Type B pancreatic cell (in vitro differentiated cells): ENCODE measurements at regions not wholly inside any gene's neighbourhood (a gene's known extent, or its start where the extent isn't known, plus 50 kb on each side); places are given as distances from the start of the nearest gene placed in this dataset.

Experiments
- DNase-seq: peaks from one replicate; pipeline ENCODE4 v3.0.0; 2021; ENCODE audit warnings: mixed read lengths; ENCODE audit not compliant: unreplicated experiment; ENCODE audit errors: extremely low spot score
- H3K27ac Mint-ChIP-seq: 2 replicates; pipeline ENCODE4 v1.8.0; 2021; ENCODE audit warnings: mild to moderate bottlenecking, mixed read lengths
- H3K27me3 Mint-ChIP-seq: 2 replicates; pipeline ENCODE4 v1.8.0; 2021; ENCODE audit warnings: mixed read lengths
- H3K36me3 Mint-ChIP-seq: 2 replicates; pipeline ENCODE4 v1.8.0; 2021; ENCODE audit warnings: mixed read lengths
- H3K4me1 Mint-ChIP-seq: one replicate; pipeline ENCODE4 v1.8.0; 2021; ENCODE audit warnings: mixed read lengths; ENCODE audit not compliant: unreplicated experiment
- H3K4me3 Mint-ChIP-seq: 2 replicates; pipeline ENCODE4 v1.8.0; 2021; ENCODE audit warnings: mild to moderate bottlenecking, mixed read lengths
- H3K9me3 Mint-ChIP-seq: 2 replicates; pipeline ENCODE4 v1.8.0; 2021; ENCODE audit warnings: mixed read lengths
- TF ChIP-seq, protein P1 (sequence below): fragments of 200-600 bp; sonication (generic); conservative IDR thresholded peaks from 2 replicates; pipeline ENCODE4 v1.5.0; 2021; ENCODE audit warnings: antibody characterized with exemption, mild to moderate bottlenecking

DNA sequence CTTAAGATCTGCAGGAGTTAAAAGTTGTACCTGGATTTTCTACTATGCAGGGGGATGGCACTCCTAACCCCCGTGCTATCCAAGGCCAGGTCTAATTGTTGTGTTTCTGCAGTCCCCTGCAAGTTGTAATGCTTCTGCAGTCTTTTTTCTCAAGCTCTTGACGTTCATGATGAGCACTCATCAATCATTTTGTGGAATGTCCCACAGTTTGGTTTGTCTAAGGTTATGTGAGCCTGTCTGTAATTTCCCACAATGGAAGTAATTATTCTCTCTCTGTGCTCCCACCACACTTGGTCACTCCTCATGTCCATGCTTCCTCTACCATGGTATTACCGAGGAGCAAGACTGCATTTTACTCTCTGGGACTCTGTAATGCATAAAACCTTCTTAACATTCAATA, 107.6 kb upstream of the SSTR4 start:
- DNase-seq = no peak
- no peak overlapping the region for H3K4me3 Mint-ChIP-seq
- H3K9me3 Mint-ChIP-seq = no peaks in the 10 kb centered on the region
- no peak overlapping the region for H3K27ac Mint-ChIP-seq
- H3K36me3 Mint-ChIP-seq = no peaks in the 10 kb centered on the region
- TF ChIP-seq, protein P1, sequence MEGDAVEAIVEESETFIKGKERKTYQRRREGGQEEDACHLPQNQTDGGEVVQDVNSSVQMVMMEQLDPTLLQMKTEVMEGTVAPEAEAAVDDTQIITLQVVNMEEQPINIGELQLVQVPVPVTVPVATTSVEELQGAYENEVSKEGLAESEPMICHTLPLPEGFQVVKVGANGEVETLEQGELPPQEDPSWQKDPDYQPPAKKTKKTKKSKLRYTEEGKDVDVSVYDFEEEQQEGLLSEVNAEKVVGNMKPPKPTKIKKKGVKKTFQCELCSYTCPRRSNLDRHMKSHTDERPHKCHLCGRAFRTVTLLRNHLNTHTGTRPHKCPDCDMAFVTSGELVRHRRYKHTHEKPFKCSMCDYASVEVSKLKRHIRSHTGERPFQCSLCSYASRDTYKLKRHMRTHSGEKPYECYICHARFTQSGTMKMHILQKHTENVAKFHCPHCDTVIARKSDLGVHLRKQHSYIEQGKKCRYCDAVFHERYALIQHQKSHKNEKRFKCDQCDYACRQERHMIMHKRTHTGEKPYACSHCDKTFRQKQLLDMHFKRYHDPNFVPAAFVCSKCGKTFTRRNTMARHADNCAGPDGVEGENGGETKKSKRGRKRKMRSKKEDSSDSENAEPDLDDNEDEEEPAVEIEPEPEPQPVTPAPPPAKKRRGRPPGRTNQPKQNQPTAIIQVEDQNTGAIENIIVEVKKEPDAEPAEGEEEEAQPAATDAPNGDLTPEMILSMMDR = no peak
- H3K4me1 Mint-ChIP-seq = peaks cover 16% of the 10 kb centered on the region
- peaks cover 67% of the 10 kb centered on the region for H3K27me3 Mint-ChIP-seq

DNA sequence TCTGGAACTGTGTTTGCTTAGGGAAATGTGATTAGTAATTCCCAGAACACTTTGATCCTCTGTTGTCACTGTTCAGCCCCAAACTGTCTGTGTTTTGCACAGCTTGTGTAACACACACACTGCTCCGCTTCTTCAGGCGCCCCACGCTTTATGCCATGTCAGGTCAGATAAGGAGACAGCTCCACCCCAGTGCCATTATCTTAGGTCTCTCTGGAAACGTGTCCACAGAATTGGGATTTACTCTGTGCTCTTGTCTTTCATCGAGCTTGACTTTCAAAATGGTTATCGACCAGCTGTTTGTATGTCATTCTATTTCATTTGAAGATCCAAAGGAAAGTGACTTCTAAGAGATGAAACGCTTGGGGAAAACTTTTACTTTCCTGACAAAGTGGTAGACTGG, 106.4 kb upstream of the SSTR4 start:
- DNase-seq = no peak
- no peak overlapping the region for H3K4me3 Mint-ChIP-seq
- H3K27ac Mint-ChIP-seq = no peak overlapping the region
- H3K36me3 Mint-ChIP-seq = no peaks in the 10 kb centered on the region
- no peaks in the 10 kb centered on the region for H3K9me3 Mint-ChIP-seq
- peaks cover 57% of the 10 kb centered on the region for H3K27me3 Mint-ChIP-seq
- TF ChIP-seq, protein P1 = no peak
- peaks cover 16% of the 10 kb centered on the region for H3K4me1 Mint-ChIP-seq

GRCh38 chr20:22929661-22930060, 105.5 kb upstream of the SSTR4 start:
- H3K4me3 Mint-ChIP-seq = no peak overlapping the region

DNA sequence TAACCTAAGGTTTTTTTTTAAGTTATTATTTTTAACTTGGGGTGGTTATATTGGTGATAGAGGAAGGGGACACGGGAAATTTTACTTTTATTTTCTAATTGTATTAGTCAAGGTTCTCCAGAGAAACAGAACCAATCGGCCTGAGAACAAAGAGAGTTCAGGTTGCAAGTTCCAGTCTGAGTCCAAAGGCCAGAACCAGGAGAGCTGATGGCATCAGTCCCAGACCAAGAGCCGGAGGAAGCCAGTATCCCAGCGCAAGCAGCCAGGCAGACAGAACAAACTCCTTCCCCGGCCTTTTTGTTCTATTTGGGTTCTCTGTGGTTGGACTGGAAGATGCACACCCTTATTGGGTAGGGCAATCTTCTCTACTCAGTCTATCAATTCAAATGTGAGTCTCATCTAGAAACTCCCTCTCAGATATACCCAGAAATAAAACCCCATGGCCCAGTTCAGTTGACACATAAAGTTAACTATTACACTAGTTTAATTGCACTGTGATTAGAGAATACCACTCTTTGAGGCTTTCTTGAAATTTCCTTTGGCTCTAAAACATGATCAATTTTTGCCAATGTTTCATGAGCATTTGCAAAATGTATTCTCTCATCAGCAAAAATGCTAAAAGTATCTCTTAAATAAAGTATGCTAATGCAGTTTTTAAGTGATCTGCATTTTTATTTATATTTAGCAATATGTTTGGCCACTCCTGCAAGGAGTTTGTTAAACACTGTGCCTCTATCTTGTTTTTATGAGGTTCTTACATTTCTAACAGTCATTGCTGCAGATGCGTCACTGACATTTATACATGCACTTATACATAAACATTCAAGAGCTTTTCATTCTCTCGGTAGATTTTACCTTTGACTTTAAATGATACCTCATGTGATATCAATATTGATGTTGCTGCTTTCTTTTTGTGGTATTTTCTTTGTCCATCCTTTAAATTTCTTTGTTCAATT, 103.2 kb upstream of the SSTR4 start:
- Mint-ChIP-seq H3K9me3 (no peaks in the 10 kb centered on the region), H3K4me3 (no peak overlapping the region)
- TF ChIP-seq, protein P1 = no peak

More at GRCh38 chr20:22929661-22930060, 105.5 kb upstream of the SSTR4 start:
- Mint-ChIP-seq H3K4me1 (peaks cover 16% of the 10 kb centered on the region), H3K27ac (no peak overlapping the region), H3K27me3 (peaks cover 50% of the 10 kb centered on the region), H3K9me3 (no peaks in the 10 kb centered on the region), H3K36me3 (no peaks in the 10 kb centered on the region)
- DNase-seq = no peak
- TF ChIP-seq, protein P1 = no peak

GRCh38 chr20:22939181-22939580, 95.9 kb upstream of the SSTR4 start:
- no peak overlapping the region for H3K27ac Mint-ChIP-seq
- H3K36me3 Mint-ChIP-seq = no peaks in the 10 kb centered on the region
- H3K4me1 Mint-ChIP-seq = no peaks in the 10 kb centered on the region
- no peaks in the 10 kb centered on the region for H3K9me3 Mint-ChIP-seq
- DNase-seq = no peak
- TF ChIP-seq, protein P1 = no peak
- H3K27me3 Mint-ChIP-seq = peaks cover 30% of the 10 kb centered on the region
- H3K4me3 Mint-ChIP-seq = no peak overlapping the region

More for the DNA sequence above, 103.2 kb upstream of the SSTR4 start:
- H3K27ac Mint-ChIP-seq = no peak overlapping the region
- H3K27me3 Mint-ChIP-seq = peaks cover 36% of the 10 kb centered on the region
- no peaks in the 10 kb centered on the region for H3K36me3 Mint-ChIP-seq
- DNase-seq = no peak
- H3K4me1 Mint-ChIP-seq = peaks cover 11% of the 10 kb centered on the region
